GM12874 (cell line): ENCODE measurements at regions not wholly inside any gene's neighbourhood (a gene's known extent, or its start where the extent isn't known, plus 50 kb on each side); places are given as distances from the start of the nearest gene placed in this dataset.

Source experiments
- CTCF ChIP-seq: IDR thresholded peaks from 2 replicates; pipeline ENCODE4 v1.5.1; 2011; ENCODE audit warnings: low read depth, mild to moderate bottlenecking, control low read depth, low read length, moderate library complexity; ENCODE audit not compliant: insufficient read depth

DNA sequence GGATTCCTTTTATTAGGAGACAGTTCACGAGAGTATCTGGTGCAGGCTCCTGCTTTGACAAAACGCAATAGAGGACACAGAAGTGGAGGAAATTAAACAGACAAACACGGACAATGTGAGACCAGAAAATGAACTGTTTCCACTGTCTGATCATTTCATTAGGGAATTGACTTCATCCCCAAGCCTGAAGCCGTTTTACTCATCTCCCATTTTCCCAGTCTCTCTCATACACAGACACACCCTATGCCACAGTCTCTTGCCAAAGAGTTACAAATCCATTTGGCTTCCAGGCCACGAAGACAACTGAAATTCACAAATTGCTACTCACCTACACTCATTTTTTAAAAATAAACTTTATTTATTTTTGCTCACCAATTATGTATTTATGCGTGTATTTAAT, 1087.8 kb upstream of the TMEM132C start:
- TF ChIP-seq CTCF: no peak

DNA sequence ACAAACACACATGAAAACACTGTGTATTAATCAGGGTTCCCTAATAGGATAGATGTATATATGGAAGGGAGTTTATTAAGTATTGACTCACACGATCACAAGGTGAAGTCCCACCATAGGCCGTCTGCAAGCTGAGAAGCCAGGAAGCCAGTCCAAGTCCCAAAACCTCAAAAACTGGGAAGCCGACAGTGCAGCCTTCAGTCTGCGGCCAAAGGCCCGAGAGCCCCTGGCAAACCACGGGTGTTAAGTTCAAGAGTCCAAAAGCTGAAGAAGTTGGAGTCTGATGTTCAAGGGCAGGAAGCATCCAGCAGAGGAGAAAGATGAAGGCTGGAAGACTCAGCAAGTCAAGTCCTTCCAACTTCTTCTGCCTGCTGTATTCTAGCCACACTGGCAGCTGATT, 1085.0 kb upstream of the TMEM132C start:
- TF ChIP-seq CTCF: no peak

- no peak for TF ChIP-seq CTCF
Observed at GRCh38 chr12:127189992-127190391, 1077.0 kb upstream of the TMEM132C start.

- no peak for TF ChIP-seq CTCF
Observed at GRCh38 chr12:127191129-127191528, 1075.8 kb upstream of the TMEM132C start.

DNA sequence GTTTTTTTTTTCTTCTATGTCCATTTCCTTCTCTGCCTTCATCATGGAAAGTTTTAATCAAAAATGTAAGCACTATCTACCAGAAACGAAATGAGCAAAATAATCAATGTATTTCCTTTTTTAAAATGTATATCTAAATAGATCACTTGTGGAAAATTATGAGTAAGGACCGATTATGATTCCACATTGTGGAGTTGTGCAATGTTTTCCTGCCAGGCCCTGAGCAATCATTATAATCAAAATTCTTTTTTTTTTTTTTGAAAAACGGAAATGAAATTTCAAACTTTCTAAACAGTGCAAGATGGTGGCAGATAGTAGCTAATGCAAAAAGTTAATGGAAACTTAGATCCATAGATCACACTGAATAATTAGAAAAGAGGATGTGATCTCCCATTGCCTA, 1074.6 kb upstream of the TMEM132C start:
- TF ChIP-seq CTCF: no peak

DNA sequence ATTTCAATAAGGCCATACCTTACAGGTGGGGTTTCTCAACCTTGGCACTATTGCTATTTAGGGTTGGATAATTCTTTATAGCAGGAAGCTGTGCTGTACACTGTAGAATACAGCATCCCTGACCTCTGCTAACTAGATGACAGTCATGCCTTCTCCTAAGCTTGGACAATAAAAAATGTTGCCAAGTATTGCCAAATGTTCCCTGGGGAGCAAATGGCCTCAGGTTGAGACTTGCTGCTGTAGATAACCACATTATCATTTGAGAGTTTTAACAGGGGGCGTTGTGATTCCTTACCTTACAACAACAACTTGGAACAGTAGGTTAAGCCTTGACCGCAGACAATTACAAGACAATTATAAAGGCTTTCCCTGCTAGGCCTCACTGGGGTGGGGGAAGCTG, 1073.6 kb upstream of the TMEM132C start:
- no peak for TF ChIP-seq CTCF

GRCh38 chr12:127194176-127194575, 1072.8 kb upstream of the TMEM132C start:
- no peak for TF ChIP-seq CTCF
